WTC11 (cell line): ENCODE measurements at regions not wholly inside any gene's neighbourhood (a gene's known extent, or its start where the extent isn't known, plus 50 kb on each side); places are given as distances from the start of the nearest gene placed in this dataset.

Source experiments
- ATAC-seq: fragments of 200-7000 bp; cut with Tn5 transposase; 2 replicates; pipeline ENCODE4 v1.10.0; 2021; ENCODE audit warnings: mild to moderate bottlenecking, moderate library complexity
- CTCF ChIA-PET: fragments of 300-600 bp; sonication (Branson Sonifier 250); formaldehyde crosslinking; loops from one replicate; lab custom pipeline; 2021; ENCODE audit warnings: antibody characterized with exemption; lab: Charles Lee
- POLR2A ChIA-PET: fragments of 350-600 bp; sonication (Branson Sonifier 250); formaldehyde crosslinking; loops from one replicate; lab custom pipeline; 2021; ENCODE audit warnings: antibody characterized with exemption; lab: Charles Lee
- DNase-seq: peaks from one replicate; pipeline ENCODE4 v3.0.0; 2021; ENCODE audit warnings: low spot score
- H3K27ac Mint-ChIP-seq: 2 replicates; pipeline ENCODE4 v1.8.0; 2021; ENCODE audit warnings: mixed read lengths
- H3K27me3 Mint-ChIP-seq: 2 replicates; pipeline ENCODE4 v1.8.0; 2021; ENCODE audit warnings: low read depth, mild to moderate bottlenecking, moderate library complexity, mixed read lengths
- H3K36me3 Mint-ChIP-seq: 2 replicates; pipeline ENCODE4 v1.8.0; 2021; ENCODE audit warnings: mixed read lengths
- H3K4me1 Mint-ChIP-seq: 2 replicates; pipeline ENCODE4 v1.8.0; 2022; ENCODE audit warnings: mixed read lengths
- H3K4me3 Mint-ChIP-seq: 2 replicates; pipeline ENCODE4 v1.8.0; 2021; ENCODE audit warnings: mild to moderate bottlenecking, moderate library complexity, mixed read lengths
- H3K9me3 Mint-ChIP-seq: 2 replicates; pipeline ENCODE4 v1.8.0; 2021; ENCODE audit warnings: mixed read lengths
- ATF1 ChIP-seq: sonication (generic); formaldehyde crosslinking; IDR thresholded peaks from 2 replicates; pipeline ENCODE4 v1.8.1; 2023; ENCODE audit warnings: mild to moderate bottlenecking, moderate library complexity, missing genetic modification reagents
- CBFB ChIP-seq: sonication (generic); formaldehyde crosslinking; IDR thresholded peaks from 2 replicates; pipeline ENCODE4 v1.8.1; 2022; ENCODE audit warnings: mild to moderate bottlenecking, low read depth, missing genetic modification reagents
- CTCF ChIP-seq: fragments of 200-600 bp; IDR thresholded peaks from 2 replicates; pipeline ENCODE4 v1.8.0; 2022; ENCODE audit warnings: antibody characterized with exemption
- E2F4 ChIP-seq: sonication (generic); formaldehyde crosslinking; IDR thresholded peaks from 2 replicates; pipeline ENCODE4 v1.8.1; 2022; ENCODE audit warnings: low read depth, mild to moderate bottlenecking, moderate library complexity, missing genetic modification reagents, borderline replicate concordance
- FOXJ3 ChIP-seq: sonication (generic); formaldehyde crosslinking; IDR thresholded peaks from 2 replicates; pipeline ENCODE4 v1.9.0; 2021; ENCODE audit warnings: missing genetic modification reagents, mild to moderate bottlenecking, borderline replicate concordance
- FOXK1 ChIP-seq: sonication (generic); formaldehyde crosslinking; IDR thresholded peaks from 2 replicates; pipeline ENCODE4 v1.8.0; 2022; ENCODE audit warnings: mild to moderate bottlenecking, moderate library complexity, missing genetic modification reagents
- IRF2 ChIP-seq: sonication (generic); formaldehyde crosslinking; IDR thresholded peaks from 2 replicates; pipeline ENCODE4 v1.8.0; 2022; ENCODE audit warnings: low read depth, missing genetic modification reagents, borderline replicate concordance
- MYBL2 ChIP-seq: sonication (generic); formaldehyde crosslinking; IDR thresholded peaks from 2 replicates; pipeline ENCODE4 v1.8.1; 2023; ENCODE audit warnings: mild to moderate bottlenecking, moderate library complexity, missing genetic modification reagents
- NFYB ChIP-seq: sonication (generic); formaldehyde crosslinking; conservative IDR thresholded peaks from 2 replicates; pipeline ENCODE4 v1.8.0; 2022; ENCODE audit warnings: low read depth, missing genetic modification reagents
- NR2C2 ChIP-seq: sonication (generic); formaldehyde crosslinking; IDR thresholded peaks from 2 replicates; pipeline ENCODE4 v1.8.0; 2022; ENCODE audit warnings: mild to moderate bottlenecking, missing genetic modification reagents
- OVOL2 ChIP-seq: fragments of 250-450 bp; sonication (Bioruptor Pico); IDR thresholded peaks from 2 replicates; pipeline ENCODE4 v1.9.0; 2021; ENCODE audit warnings: mild to moderate bottlenecking, borderline replicate concordance
- PRDM15 ChIP-seq: sonication (generic); formaldehyde crosslinking; IDR thresholded peaks from 2 replicates; pipeline ENCODE4 v1.8.0; 2022; ENCODE audit warnings: missing genetic modification reagents
- PREB ChIP-seq: sonication (generic); formaldehyde crosslinking; IDR thresholded peaks from 2 replicates; pipeline ENCODE4 v1.8.1; 2022; ENCODE audit warnings: mild to moderate bottlenecking, missing genetic modification reagents, moderate library complexity, borderline replicate concordance
- SOX15 ChIP-seq: fragments of 250-450 bp; sonication (Bioruptor Pico); IDR thresholded peaks from 2 replicates; pipeline ENCODE4 v1.9.0; 2021; ENCODE audit warnings: mild to moderate bottlenecking
- USF2 ChIP-seq: sonication (generic); formaldehyde crosslinking; IDR thresholded peaks from 2 replicates; pipeline ENCODE4 v1.8.1; 2023; ENCODE audit warnings: mild to moderate bottlenecking, missing genetic modification reagents, moderate library complexity
- ZNF121 ChIP-seq: sonication (generic); formaldehyde crosslinking; IDR thresholded peaks from 2 replicates; pipeline ENCODE4 v1.8.0; 2023; ENCODE audit warnings: missing genetic modification reagents
- ZNF138 ChIP-seq: sonication (generic); formaldehyde crosslinking; conservative IDR thresholded peaks from 2 replicates; pipeline ENCODE4 v1.8.1; 2022; ENCODE audit warnings: mild to moderate bottlenecking, moderate library complexity, missing genetic modification reagents
- ZNF532 ChIP-seq: fragments of 250-450 bp; sonication (Bioruptor Pico); IDR thresholded peaks from 2 replicates; pipeline ENCODE4 v1.9.0; 2021; ENCODE audit warnings: mild to moderate bottlenecking, borderline replicate concordance

GRCh38 chr7:67380858-67381257, 384.2 kb downstream of the TYW1 start:
- no peak for ATAC-seq
- H3K27me3 Mint-ChIP-seq = peaks cover 14% of the 10 kb centered on the region
- H3K4me1 Mint-ChIP-seq = no peaks in the 10 kb centered on the region
- no peaks in the 10 kb centered on the region for H3K36me3 Mint-ChIP-seq
- CTCF ChIA-PET = no interaction called here
- H3K27ac Mint-ChIP-seq = no peak overlapping the region
- no peak for TF ChIP-seq NR2C2 (CRISPR knock-in tag)
- no peak for TF ChIP-seq CTCF
- TF ChIP-seq ATF1 = no peak
- TF ChIP-seq OVOL2 (CRISPR knock-in tag) = no peak
- TF ChIP-seq USF2 (CRISPR knock-in tag) = no peak
- no peak for TF ChIP-seq ZNF121 (CRISPR knock-in tag)
- no peak for TF ChIP-seq IRF2 (CRISPR knock-in tag)
- TF ChIP-seq CBFB (CRISPR knock-in tag) = no peak
- no peak for TF ChIP-seq ZNF138 (CRISPR knock-in tag)
- TF ChIP-seq E2F4 (CRISPR knock-in tag) = no peak
- no peak for TF ChIP-seq PRDM15 (CRISPR knock-in tag)
- no peak for TF ChIP-seq ZNF532 (CRISPR knock-in tag)
- no peak for TF ChIP-seq SOX15 (CRISPR knock-in tag)
- no peak for TF ChIP-seq FOXK1 (CRISPR knock-in tag)
- no peak for TF ChIP-seq FOXJ3 (CRISPR knock-in tag)
- no peak for TF ChIP-seq NFYB (CRISPR knock-in tag)
- no peak for TF ChIP-seq PREB (CRISPR knock-in tag)
- no peak for TF ChIP-seq MYBL2
- TF ChIP-seq, all 79 proteins: peak for 0
- DNase-seq = no peak
- H3K9me3 Mint-ChIP-seq = peaks cover 4% of the 10 kb centered on the region
- POLR2A ChIA-PET = no interaction called here
- H3K4me3 Mint-ChIP-seq = no peak overlapping the region
